ENCODE measurements at regions not wholly inside any gene's neighbourhood (a gene's known extent, or its start where the extent isn't known, plus 50 kb on each side); places are given as distances from the start of the nearest gene placed in this dataset.

GRCh38 chr20:43334080-43334479, 123.6 kb upstream of the SRSF6 start:
- Histone ChIP-seq H3K4me3 (ENCODE audit: low read depth in 1 of 3, low read length in 3 of 3) (no peak overlapping the region), H3K4me1 (ENCODE audit: control insufficient read depth in 4 of 4, insufficient read depth in 4 of 4, low read length in 3 of 4) (no peaks in the 10 kb centered on the region), H3K27me3 (ENCODE audit: control insufficient read depth in 4 of 4, insufficient read depth in 4 of 4, low read length in 3 of 4) (no peaks in the 10 kb centered on the region), H3K36me3 (ENCODE audit: control insufficient read depth in 4 of 4, insufficient read depth in 3 of 4, low read depth in 1 of 4, low read length in 3 of 4) (no peaks in the 10 kb centered on the region), H3K9ac (ENCODE audit: low read depth in 1 of 2, low read length in 2 of 2) (no peak overlapping the region), H3K9me3 (ENCODE audit: control insufficient read depth in 4 of 4, low read length in 3 of 4) (peaks cover 11 to 23% (median 13%) of the 10 kb centered on the region in 4 donors), H3K27ac (ENCODE audit: low read depth in 1 of 2, low read length in 2 of 2) (no peak overlapping the region)
- DNase-seq (ENCODE audit: low spot score), result no peak
- 82% methylated on average over 4 of the region's 4 CpGs for WGBS
- TF ChIP-seq MAX (IDR thresholded peaks at IDR 0.05) (no peak), ZBTB33 (IDR thresholded peaks at IDR 0.05) (no peak), REST (IDR thresholded peaks at IDR 0.05) (no peak), YY1 (IDR thresholded peaks at IDR 0.05) (no peak), TAF1 (conservative IDR thresholded peaks at IDR 0.05) (no peak), FOXA2 (IDR thresholded peaks at IDR 0.05) (no peak), FOXA1 (IDR thresholded peaks at IDR 0.05) (no peak), HNF4A (conservative IDR thresholded peaks at IDR 0.05) (no peak), HNF4G (IDR thresholded peaks at IDR 0.05) (no peak), ATF3 (IDR thresholded peaks at IDR 0.05) (no peak), NR2F2 (IDR thresholded peaks at IDR 0.05) (no peak), CTCF (IDR thresholded peaks at IDR 0.05; ENCODE audit: low read depth, low read length, missing input control) (no peak), EGR1 (IDR thresholded peaks at IDR 0.05; ENCODE audit: low read depth in 2 of 2) (no peak), RXRA (IDR thresholded peaks at IDR 0.05) (no peak), JUND (IDR thresholded peaks at IDR 0.05) (no peak), SP1 (IDR thresholded peaks at IDR 0.05) (no peak)

GRCh38 chr20:43331906-43332305, 125.8 kb upstream of the SRSF6 start:
- peaks cover 11 to 23% (median 13%) of the 10 kb centered on the region in 4 donors for H3K9me3 ChIP-seq (ENCODE audit: control insufficient read depth in 4 of 4, low read length in 3 of 4)
- WGBS, result 70% methylated on average over 13 of the region's 13 CpGs
- H3K4me3 ChIP-seq (ENCODE audit: low read depth in 1 of 3, low read length in 3 of 3), result no peak overlapping the region
- no peaks in the 10 kb centered on the region for H3K36me3 ChIP-seq (ENCODE audit: control insufficient read depth in 4 of 4, insufficient read depth in 3 of 4, low read depth in 1 of 4, low read length in 3 of 4)
- TF ChIP-seq RAD21 (IDR thresholded peaks at IDR 0.05) (no peak), RXRA (IDR thresholded peaks at IDR 0.05) (no peak), MAX (IDR thresholded peaks at IDR 0.05) (no peak), YY1 (IDR thresholded peaks at IDR 0.05) (no peak), GABPA (IDR thresholded peaks at IDR 0.05 in 1 of 2, conservative IDR thresholded peaks at IDR 0.05 in 1 of 2) (no peak), REST (IDR thresholded peaks at IDR 0.05) (no peak)
- H3K27ac ChIP-seq (ENCODE audit: low read depth in 1 of 2, low read length in 2 of 2), result no peak overlapping the region
- H3K9ac ChIP-seq (ENCODE audit: low read depth in 1 of 2, low read length in 2 of 2), result no peak overlapping the region
- H3K4me1 ChIP-seq (ENCODE audit: control insufficient read depth in 4 of 4, insufficient read depth in 4 of 4, low read length in 3 of 4), result no peaks in the 10 kb centered on the region
- no peak for DNase-seq (ENCODE audit: low spot score)
- H3K27me3 ChIP-seq (ENCODE audit: control insufficient read depth in 4 of 4, insufficient read depth in 4 of 4, low read length in 3 of 4), result no peaks in the 10 kb centered on the region
